ENCODE measurements at regions not wholly inside any gene's neighbourhood (a gene's known extent, or its start where the extent isn't known, plus 50 kb on each side); places are given as distances from the start of the nearest gene placed in this dataset.

DNA sequence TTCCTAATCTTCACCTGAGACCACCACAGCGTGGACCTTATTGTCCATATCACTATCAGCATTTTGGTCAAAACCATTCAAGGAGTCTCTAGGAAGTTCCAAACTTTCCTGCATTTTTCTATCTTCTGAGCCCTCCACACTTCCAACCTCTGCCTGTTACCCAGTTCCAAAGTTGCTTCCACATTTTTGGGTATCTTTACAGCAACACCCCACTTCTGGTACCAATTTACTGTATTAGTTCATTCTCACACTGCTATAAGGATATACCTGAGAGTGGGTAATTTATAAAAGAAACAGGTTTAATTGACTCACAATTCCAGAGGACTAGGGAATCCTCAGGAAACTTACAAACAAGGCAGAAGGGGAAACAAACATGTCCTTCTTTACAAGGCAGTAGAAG is 103.3 kb upstream of the CBLB start:
- peaks cover 0 to 2% (median 0%) of the 10 kb centered on the region in 4 donors for H3K4me1 ChIP-seq
- H3K27ac ChIP-seq: no peak overlapping the region
- H3K9me3 ChIP-seq: peaks cover 0 to 18% (median 0%) of the 10 kb centered on the region in 4 donors
- H3K36me3 ChIP-seq: no peaks in the 10 kb centered on the region
- no peaks in the 10 kb centered on the region for H3K27me3 ChIP-seq
- no peak overlapping the region for H3K4me3 ChIP-seq
- DNase-seq (ENCODE audit: low spot score in 2 of 2): no peak
- WGBS, 2 donors: 0% methylated on average over 1 of the region's 1 CpG
- TF ChIP-seq EP300 (IDR thresholded peaks at IDR 0.05) (no peak), POLR2A (IDR thresholded peaks at IDR 0.05) (no peak)
- TF ChIP-seq, protein P1, sequence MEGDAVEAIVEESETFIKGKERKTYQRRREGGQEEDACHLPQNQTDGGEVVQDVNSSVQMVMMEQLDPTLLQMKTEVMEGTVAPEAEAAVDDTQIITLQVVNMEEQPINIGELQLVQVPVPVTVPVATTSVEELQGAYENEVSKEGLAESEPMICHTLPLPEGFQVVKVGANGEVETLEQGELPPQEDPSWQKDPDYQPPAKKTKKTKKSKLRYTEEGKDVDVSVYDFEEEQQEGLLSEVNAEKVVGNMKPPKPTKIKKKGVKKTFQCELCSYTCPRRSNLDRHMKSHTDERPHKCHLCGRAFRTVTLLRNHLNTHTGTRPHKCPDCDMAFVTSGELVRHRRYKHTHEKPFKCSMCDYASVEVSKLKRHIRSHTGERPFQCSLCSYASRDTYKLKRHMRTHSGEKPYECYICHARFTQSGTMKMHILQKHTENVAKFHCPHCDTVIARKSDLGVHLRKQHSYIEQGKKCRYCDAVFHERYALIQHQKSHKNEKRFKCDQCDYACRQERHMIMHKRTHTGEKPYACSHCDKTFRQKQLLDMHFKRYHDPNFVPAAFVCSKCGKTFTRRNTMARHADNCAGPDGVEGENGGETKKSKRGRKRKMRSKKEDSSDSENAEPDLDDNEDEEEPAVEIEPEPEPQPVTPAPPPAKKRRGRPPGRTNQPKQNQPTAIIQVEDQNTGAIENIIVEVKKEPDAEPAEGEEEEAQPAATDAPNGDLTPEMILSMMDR (IDR thresholded peaks at IDR 0.05): no peak

DNA sequence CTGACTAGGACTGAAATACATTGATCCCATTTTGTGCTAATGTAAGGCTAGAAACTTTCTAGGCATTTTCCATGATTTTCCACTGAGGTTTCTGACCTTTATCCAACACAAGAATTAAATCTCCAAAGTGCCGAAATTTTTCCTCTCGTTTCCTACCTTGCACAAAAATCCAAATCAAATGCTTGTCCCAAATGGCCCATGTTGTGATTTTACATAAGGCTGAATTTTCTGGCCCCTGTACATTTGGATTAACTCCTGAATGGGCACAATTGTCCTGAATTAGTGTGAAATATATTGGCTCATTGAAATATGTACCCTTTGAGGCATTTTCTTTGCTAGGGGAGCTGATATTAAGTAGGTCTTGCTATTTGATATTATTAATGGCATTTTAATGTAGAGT is 105.6 kb upstream of the CBLB start:
- Histone ChIP-seq H3K36me3 (no peaks in the 10 kb centered on the region), H3K9me3 (peaks cover 0 to 18% (median 0%) of the 10 kb centered on the region in 4 donors), H3K4me1 (no peaks in the 10 kb centered on the region), H3K27me3 (no peaks in the 10 kb centered on the region), H3K27ac (no peak overlapping the region), H3K4me3 (no peak overlapping the region)
- no peak for DNase-seq (ENCODE audit: low spot score in 2 of 2)
- whole genome bisulfite sequencing, 2 donors: 56 to 61% methylated on average over 2 of the region's 2 CpGs
- TF ChIP-seq, protein P1 (IDR thresholded peaks at IDR 0.05): no peak
- TF ChIP-seq POLR2A (IDR thresholded peaks at IDR 0.05) (no peak), EP300 (IDR thresholded peaks at IDR 0.05) (no peak)

DNA sequence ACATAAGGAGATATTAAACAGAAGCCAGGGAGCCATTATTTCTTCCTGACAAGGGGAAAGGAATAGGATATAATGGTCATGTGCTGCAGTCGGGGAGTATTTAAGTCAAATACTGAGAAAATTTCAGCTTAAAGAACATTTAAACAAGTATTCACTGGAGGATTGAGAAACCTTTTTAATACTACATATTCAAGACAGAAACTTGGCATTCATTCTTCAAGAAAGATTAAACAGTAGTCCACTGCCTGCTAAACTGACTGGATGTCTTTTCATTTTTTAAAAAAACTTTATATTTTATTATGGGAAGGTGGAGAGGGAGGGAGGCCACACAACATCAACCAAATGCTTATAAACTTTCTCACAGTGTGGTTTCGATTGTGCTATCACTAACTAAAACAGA is 107.4 kb upstream of the CBLB start:
- Histone ChIP-seq H3K27ac (no peak overlapping the region), H3K4me3 (no peak overlapping the region), H3K9me3 (peaks cover 0 to 13% (median 0%) of the 10 kb centered on the region in 4 donors), H3K36me3 (no peaks in the 10 kb centered on the region), H3K27me3 (no peaks in the 10 kb centered on the region), H3K4me1 (no peaks in the 10 kb centered on the region)
- DNase-seq (ENCODE audit: low spot score in 2 of 2): no peak
- 65 to 71% methylated on average over 2 of the region's 2 CpGs for WGBS, 2 donors
- no peak for TF ChIP-seq POLR2A (IDR thresholded peaks at IDR 0.05)
- no peak for TF ChIP-seq EP300 (IDR thresholded peaks at IDR 0.05)
- TF ChIP-seq, protein P1 (IDR thresholded peaks at IDR 0.05): no peak

DNA sequence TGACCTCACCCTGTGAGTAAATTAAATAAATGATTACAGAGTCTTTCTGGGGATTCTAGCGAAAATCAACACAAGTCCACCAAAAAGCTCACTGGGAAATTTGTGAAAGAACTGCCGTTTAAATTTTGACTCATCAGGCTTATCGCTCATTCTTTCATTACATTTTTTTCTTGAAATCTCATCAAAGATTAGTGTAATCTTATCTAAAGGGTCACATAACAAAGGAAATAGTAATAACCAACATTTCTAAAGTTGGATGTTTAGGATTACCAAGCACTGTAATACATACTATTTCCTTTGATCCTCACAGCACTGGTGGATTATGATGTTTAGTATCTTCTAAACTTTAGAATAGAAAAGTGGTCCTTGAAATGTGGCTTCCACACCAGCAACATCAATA is 111.1 kb upstream of the CBLB start:
- Histone ChIP-seq H3K9me3 (peaks cover 0 to 7% (median 0%) of the 10 kb centered on the region in 4 donors), H3K27ac (no peak overlapping the region), H3K4me1 (no peaks in the 10 kb centered on the region), H3K4me3 (no peak overlapping the region), H3K36me3 (no peaks in the 10 kb centered on the region), H3K27me3 (no peaks in the 10 kb centered on the region)
- TF ChIP-seq, protein P1 (IDR thresholded peaks at IDR 0.05): no peak
- 62 to 78% methylated on average over 3 of the region's 3 CpGs for WGBS, 2 donors
- DNase-seq (ENCODE audit: low spot score in 2 of 2): no peak

DNA sequence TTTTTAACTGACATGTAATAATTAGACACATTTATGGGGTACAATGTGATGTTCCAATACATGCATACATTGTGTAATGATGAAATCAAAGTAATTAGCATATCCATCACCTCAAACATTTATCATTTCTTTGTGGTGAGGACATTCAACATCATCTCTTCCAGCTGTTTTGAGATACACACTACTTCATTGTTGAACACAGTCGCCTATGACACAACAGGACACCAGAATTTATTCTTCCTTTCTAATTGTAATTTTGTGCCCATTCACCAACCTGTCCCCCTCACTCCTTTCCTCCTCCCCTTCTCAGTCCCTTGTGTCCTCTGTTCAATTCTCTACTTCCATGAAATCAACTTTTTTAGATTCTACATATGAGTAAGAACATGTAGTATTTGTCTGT is 113.4 kb upstream of the CBLB start:
- Histone ChIP-seq H3K4me1 (no peaks in the 10 kb centered on the region), H3K27me3 (no peaks in the 10 kb centered on the region), H3K36me3 (no peaks in the 10 kb centered on the region), H3K9me3 (peaks cover 0 to 7% (median 0%) of the 10 kb centered on the region in 4 donors), H3K27ac (no peak overlapping the region), H3K4me3 (no peak overlapping the region)
- TF ChIP-seq EP300 (IDR thresholded peaks at IDR 0.05) (no peak), POLR2A (IDR thresholded peaks at IDR 0.05) (no peak)
- TF ChIP-seq, protein P1 (IDR thresholded peaks at IDR 0.05): no peak
- WGBS, 2 donors: 85 to 89% methylated on average over 1 of the region's 1 CpG
- DNase-seq (ENCODE audit: low spot score in 2 of 2): no peak
